GM18873 (cell line): ENCODE measurements at regions not wholly inside any gene's neighbourhood (a gene's known extent, or its start where the extent isn't known, plus 50 kb on each side); places are given as distances from the start of the nearest gene placed in this dataset.
"Not testable (repeated sequence)": the region's sequence is repeated elsewhere in the genome, so short reads cannot be mapped to it uniquely, and the experiment has no call there.

ENCODE experiments used
- ATAC-seq: cut with Tn5 transposase; IDR thresholded peaks from one replicate; pipeline ENCODE4 v1.9.1; 2021; ENCODE audit warnings: mild to moderate bottlenecking, moderate library complexity, moderate number of reproducible peaks; ENCODE audit not compliant: unreplicated experiment, low FRiP score

- ATAC-seq: not testable (repeated sequence)
Measured at GRCh38 chr5:104316676-104317075, 754.1 kb upstream of the NUDT12 start.

- no peak for ATAC-seq
Measured at GRCh38 chr5:104312481-104312880, 749.9 kb upstream of the NUDT12 start.

DNA sequence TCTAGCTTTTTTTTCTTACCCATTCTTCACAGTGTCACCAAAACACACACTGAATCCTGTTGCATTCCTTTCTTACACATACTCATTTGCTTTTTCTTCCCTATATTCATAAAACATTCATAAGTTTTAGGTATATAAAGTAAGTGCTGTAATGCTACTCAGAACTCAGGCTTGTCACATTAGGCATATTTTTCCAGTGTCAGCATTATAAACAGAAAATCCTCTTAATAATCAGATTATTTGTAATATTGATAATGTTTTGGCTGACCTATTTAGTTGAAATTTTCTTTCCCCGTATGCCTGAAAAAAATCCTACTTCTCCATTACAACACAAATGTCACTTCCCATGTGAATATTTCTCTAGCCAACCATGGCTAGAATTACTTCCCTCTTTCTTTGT lies 743.0 kb upstream of the NUDT12 start:
- no peak for ATAC-seq

- no peak for ATAC-seq
Measured at GRCh38 chr5:104299998-104300706, 737.6 kb upstream of the NUDT12 start.

DNA sequence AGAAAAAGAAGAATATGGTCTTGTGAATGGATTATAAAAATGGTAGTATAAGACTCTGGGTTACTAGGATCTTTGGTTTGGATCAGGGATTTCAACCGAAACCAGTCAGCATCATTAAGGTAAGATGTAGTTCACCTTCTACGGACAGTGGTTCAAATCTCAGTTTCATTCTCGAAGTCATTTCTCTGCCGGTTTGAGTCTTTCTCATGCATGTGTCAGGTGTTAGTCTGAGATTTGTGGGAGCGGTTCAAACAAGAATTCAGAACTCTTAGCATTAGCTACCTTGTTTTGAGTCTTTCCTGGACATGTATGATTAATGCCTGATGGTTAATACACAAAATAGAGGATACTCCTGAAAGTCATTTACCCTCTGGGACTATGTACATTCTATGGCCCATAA lies 735.9 kb upstream of the NUDT12 start:
- ATAC-seq: no peak

DNA sequence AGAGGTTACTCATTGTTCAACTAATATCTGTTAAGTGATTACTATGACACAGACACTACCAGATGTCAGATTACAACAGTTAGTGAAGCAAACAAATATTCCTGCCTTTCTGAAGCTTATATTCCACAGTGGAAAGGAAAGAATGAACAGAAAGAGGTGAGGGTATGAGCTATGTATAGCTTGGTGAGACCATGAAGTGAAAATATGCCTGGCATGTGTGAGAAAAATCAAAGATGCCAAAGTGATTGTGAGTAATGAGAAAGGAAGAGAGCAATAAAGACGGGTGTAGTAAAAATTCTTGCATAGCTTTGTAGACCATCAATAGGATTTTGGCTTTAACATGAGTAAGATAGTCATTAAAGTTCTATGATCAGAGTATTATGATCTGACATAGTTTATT lies 734.5 kb upstream of the NUDT12 start:
- no peak for ATAC-seq

- no peak for ATAC-seq
Measured at GRCh38 chr5:104295991-104296390, 733.4 kb upstream of the NUDT12 start.

GRCh38 chr5:104283136-104283535 lies 720.5 kb upstream of the NUDT12 start:
- no peak for ATAC-seq

GRCh38 chr5:104273725-104274124 lies 711.1 kb upstream of the NUDT12 start:
- ATAC-seq: no peak

GRCh38 chr5:104267320-104268015 lies 704.9 kb upstream of the NUDT12 start:
- no peak for ATAC-seq

GRCh38 chr5:104266161-104266560 lies 703.6 kb upstream of the NUDT12 start:
- ATAC-seq: no peak

DNA sequence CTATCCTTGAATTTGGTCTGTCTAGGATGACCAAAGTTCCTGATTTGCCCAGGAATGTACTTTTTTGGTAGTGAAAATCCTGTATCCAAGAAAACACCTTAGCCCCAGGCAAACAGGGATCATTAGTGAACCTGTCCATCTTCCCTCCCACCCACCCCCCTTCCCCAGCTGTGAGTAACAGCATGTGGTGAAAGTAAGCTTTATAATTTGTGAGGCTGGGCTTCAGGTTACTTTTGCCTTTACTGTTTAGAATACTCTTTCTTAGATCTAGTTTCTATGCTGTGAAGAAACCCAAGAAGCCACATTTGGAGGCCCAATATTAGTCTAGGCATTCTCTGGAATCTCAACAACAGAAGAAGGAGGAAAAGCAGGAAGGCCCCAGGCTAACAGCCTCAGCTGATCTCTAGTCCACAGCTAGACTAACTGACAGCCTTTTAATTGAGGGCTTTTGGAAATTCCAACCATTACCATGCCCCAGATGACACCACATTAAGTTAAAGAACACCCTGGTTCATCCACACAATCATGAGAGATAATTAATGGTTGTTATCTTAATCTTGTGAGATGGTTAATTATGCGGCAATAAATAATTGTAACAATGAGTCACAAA lies 703.0 kb upstream of the NUDT12 start:
- no peak for ATAC-seq

DNA sequence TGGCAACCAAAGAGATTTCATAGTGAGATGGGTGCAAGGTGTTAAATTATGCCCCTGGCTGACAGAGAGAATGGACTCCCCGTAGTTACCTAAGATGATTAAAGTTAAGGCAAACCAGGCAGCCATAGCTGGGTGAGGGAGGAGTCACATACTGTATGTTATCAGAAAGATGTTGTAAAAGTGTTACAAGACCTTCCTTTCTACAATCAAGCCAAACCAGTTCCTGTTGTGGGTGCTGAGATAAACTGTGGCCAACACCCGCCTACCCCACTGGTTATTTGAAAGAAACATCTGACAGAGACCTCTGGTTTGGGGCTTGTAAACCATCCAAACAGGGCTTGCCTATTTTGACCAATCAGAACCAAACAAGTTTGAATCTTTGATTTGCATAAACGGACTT lies 684.7 kb upstream of the NUDT12 start:
- no peak for ATAC-seq

GRCh38 chr5:104241046-104241445 lies 678.5 kb upstream of the NUDT12 start:
- no peak for ATAC-seq

- no peak for ATAC-seq
Measured at GRCh38 chr5:104237586-104237985, 675.0 kb upstream of the NUDT12 start.

GRCh38 chr5:104223885-104224773 lies 661.5 kb upstream of the NUDT12 start:
- ATAC-seq: no peak

GRCh38 chr5:104218200-104218599 lies 655.6 kb upstream of the NUDT12 start:
- no peak for ATAC-seq

DNA sequence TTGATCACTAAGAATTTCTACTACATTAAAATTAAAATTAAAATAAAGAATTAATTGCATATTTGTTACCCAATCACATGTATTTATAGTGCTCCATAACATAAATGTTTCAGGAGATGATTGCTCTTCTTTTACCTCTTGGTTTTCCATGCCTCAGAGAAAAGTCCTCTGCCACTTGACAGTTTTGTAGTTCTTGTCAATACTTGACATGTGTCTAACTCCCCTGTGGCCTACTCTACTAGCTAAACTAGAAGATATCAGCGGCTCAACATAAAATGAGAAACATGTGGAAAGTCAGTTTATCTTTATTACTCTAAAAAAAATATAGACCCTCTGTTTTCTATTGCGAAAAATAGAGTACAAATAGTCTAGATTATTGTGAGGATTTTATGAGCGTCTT lies 650.6 kb upstream of the NUDT12 start:
- ATAC-seq: no peak

DNA sequence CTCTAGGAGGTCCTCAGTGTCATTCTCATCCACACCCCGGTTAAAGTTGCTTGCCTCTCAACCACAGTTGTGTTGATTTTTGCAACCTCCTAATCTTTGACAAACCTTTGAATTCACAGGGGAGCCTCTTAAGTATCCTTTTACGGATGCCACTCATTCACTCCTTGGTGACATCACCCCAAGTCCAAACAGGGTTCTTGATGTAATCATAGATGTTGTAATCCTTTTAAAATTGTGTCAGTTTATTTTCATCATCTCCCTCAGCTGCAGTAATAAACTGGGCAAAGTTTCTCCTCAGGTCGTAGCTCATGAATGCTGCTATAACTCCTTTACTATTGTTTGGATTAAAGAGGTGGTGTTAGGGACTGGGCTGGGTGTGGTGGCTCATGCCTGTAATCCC lies 637.2 kb upstream of the NUDT12 start:
- no peak for ATAC-seq

DNA sequence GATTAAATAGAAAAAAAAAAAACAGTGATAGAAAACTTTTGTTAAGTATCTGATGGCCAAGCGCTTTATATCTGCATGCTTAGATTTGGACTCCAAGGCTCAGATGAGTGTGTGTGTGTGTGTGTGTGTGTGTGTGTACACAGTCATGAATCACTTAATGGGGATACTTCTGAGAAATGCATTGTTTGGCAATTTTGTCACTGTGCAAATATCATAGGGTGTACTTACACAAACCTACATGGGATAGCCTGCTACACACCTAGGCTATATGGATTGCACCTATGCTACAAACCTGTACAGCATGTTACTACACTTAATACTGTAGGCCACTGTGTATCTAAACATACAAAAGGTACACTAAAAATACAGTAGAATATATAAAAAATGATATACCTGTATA lies 635.6 kb upstream of the NUDT12 start:
- no peak for ATAC-seq

- no peak for ATAC-seq
Measured at GRCh38 chr5:104189909-104190308, 627.3 kb upstream of the NUDT12 start.
